BJ (cell line): ENCODE measurements at regions not wholly inside any gene's neighbourhood (a gene's known extent, or its start where the extent isn't known, plus 50 kb on each side); places are given as distances from the start of the nearest gene placed in this dataset.

Experiments used
- CTCF ChIA-PET: fragments of 350-600 bp; formaldehyde crosslinking; extraction: SDS; loops from one replicate; lab custom pipeline; 2021; ENCODE audit warnings: antibody characterized with exemption, inconsistent platforms; lab: Yijun Ruan, JAX
- POLR2A ChIA-PET: fragments of 300-600 bp; sonication (Branson Sonifier 250); formaldehyde crosslinking; extraction: SDS; loops from one replicate; lab custom pipeline; 2021; ENCODE audit warnings: antibody characterized with exemption; lab: Charles Lee
- DNase-seq: peaks from one replicate; pipeline ENCODE4 v3.0.0-alpha.2; 2011; ENCODE audit warnings: low read depth
- H3K27me3 ChIP-seq: 2 replicates; pipeline ENCODE4 v1.6.0; 2011; ENCODE audit warnings: low read length; ENCODE audit not compliant: control insufficient read depth, insufficient read depth
- H3K36me3 ChIP-seq: 2 replicates; pipeline ENCODE4 v1.5.1; 2011; ENCODE audit warnings: low read length; ENCODE audit not compliant: control insufficient read depth, insufficient read depth
- H3K4me3 ChIP-seq: 2 replicates; pipeline ENCODE4 v1.5.1; 2011; ENCODE audit warnings: low read depth, mild to moderate bottlenecking, control low read depth, low read length
- CTCF ChIP-seq: IDR thresholded peaks from 2 replicates; pipeline ENCODE4 v1.5.1; 2011; ENCODE audit warnings: low read depth, mild to moderate bottlenecking, control low read depth, inconsistent platforms, low read length, moderate library complexity; ENCODE audit not compliant: insufficient read depth

- no peak for TF ChIP-seq CTCF
- CTCF ChIA-PET: no interaction called here
- Histone ChIP-seq H3K36me3 (no peaks in the 10 kb centered on the region), H3K27me3 (no peaks in the 10 kb centered on the region), H3K4me3 (no peak overlapping the region)
- DNase-seq: no peak
- POLR2A ChIA-PET: no interaction called here
Measured at GRCh38 chr4:125440814-125441213, 126.1 kb downstream of the FAT4 start.

- TF ChIP-seq CTCF: no peak
Measured at GRCh38 chr4:125444166-125444565, 129.4 kb downstream of the FAT4 start.

GRCh38 chr4:125445525-125445924 is 130.8 kb downstream of the FAT4 start:
- POLR2A ChIA-PET: no interaction called here
- CTCF ChIA-PET: interaction anchor here (0.8 kb wide), 1 partner anchor 19 kb away, joined by 3 read pairs; no protein-coding TSS in a partner anchor
- no peak for TF ChIP-seq CTCF
- Histone ChIP-seq H3K4me3 (no peak overlapping the region), H3K27me3 (no peaks in the 10 kb centered on the region), H3K36me3 (no peaks in the 10 kb centered on the region)
- DNase-seq: no peak

More at GRCh38 chr4:125444166-125444565, 129.4 kb downstream of the FAT4 start:
- no peak for DNase-seq
- Histone ChIP-seq H3K27me3 (no peaks in the 10 kb centered on the region), H3K36me3 (no peaks in the 10 kb centered on the region), H3K4me3 (no peak overlapping the region)
- POLR2A ChIA-PET: no interaction called here
- CTCF ChIA-PET: no interaction called here

GRCh38 chr4:125447551-125448290 is 133.0 kb downstream of the FAT4 start:
- POLR2A ChIA-PET: no interaction called here

GRCh38 chr4:125456075-125456474 is 141.3 kb downstream of the FAT4 start:
- TF ChIP-seq CTCF: no peak
- Histone ChIP-seq H3K27me3 (no peaks in the 10 kb centered on the region), H3K4me3 (no peak overlapping the region), H3K36me3 (no peaks in the 10 kb centered on the region)
- DNase-seq: no peak
- CTCF ChIA-PET: no interaction called here
- POLR2A ChIA-PET: no interaction called here

More at GRCh38 chr4:125447551-125448290, 133.0 kb downstream of the FAT4 start:
- H3K36me3 ChIP-seq: no peaks in the 10 kb centered on the region
- H3K4me3 ChIP-seq: no peak overlapping the region
- TF ChIP-seq CTCF: no peak
- no peak for DNase-seq
- H3K27me3 ChIP-seq: no peaks in the 10 kb centered on the region
- CTCF ChIA-PET: no interaction called here
